Activated CD8-positive, alpha-beta memory T cell treated with anti-CD3 and anti-CD28 coated beads, Interleukin-2, amount 50 U/mL, for 4 hours (primary cell): ENCODE measurements at regions not wholly inside any gene's neighbourhood (a gene's known extent, or its start where the extent isn't known, plus 50 kb on each side); places are given as distances from the start of the nearest gene placed in this dataset.
A peak's percentile ranks its signal among the peaks of the same experiment; 100 is the strongest.

Experiments
- DNase-seq: peaks from one replicate; pipeline ENCODE4 v3.0.0-alpha.2; 2020

GRCh38 chr6:41429506-41430504 is 94.4 kb downstream of the NCR2 start:
- no peak for DNase-seq

- DNase-seq: no peak
Measured at GRCh38 chr6:41430875-41431274, 95.5 kb downstream of the NCR2 start.

GRCh38 chr6:41432280-41432679 is 96.9 kb downstream of the NCR2 start:
- no peak for DNase-seq

DNA sequence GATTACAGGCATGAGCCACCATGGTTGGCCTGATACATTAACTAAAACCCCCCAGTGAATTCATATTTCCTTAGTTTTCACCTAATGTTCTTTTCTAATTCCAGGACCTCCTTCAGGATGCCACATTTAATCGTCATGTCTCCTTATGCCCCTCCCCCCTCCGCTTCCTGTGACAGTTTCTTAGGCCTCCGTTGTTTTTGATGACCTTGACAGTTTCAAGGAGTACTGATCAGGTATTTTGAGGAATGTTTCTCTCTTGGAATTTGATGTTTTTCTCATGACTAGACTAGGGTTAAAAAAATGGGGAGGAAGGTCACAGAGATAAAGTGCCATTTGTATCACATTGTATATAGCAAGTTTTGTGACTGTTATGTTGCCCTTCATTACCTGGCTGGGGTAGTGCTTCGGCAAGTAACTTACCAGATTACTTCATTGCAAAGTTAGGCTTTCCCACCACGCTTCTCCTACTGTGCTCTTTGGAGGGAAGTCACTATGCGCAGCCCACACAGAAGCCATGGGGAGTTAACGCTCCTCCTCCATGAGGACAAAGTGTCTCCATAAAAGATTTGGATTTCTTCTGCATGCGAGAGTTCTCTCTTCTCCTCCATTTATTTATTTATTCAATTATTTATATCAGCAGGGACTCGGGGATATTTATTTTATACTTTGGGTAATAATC is 99.5 kb downstream of the NCR2 start:
- no peak for DNase-seq

DNA sequence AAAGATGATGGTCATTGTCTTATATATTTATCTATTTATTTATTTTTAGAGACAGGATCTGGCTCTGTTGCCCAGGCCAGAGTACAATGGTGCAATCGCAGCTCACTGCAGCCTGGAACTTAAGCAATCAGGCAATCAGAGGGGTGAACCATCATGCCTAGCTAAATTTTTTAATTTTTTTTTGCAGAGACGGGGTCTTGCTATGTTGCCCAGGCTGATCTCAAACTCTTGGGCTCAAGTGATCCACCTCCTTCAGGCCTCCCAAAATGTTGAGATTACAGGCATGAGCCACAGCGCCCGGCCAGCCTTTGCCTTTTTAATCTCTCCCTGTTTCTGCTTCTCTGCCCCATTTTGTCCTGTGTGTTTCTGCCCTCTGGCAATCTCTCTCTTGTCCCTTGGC is 102.2 kb downstream of the NCR2 start:
- no peak for DNase-seq

- no peak for DNase-seq
Measured at GRCh38 chr6:41438746-41439145, 103.3 kb downstream of the NCR2 start.

GRCh38 chr6:41439524-41440418 is 104.4 kb downstream of the NCR2 start:
- DNase-seq: no peak

- DNase-seq: no peak
Measured at GRCh38 chr6:41440958-41441357, 105.2 kb upstream of the FOXP4 start.

DNA sequence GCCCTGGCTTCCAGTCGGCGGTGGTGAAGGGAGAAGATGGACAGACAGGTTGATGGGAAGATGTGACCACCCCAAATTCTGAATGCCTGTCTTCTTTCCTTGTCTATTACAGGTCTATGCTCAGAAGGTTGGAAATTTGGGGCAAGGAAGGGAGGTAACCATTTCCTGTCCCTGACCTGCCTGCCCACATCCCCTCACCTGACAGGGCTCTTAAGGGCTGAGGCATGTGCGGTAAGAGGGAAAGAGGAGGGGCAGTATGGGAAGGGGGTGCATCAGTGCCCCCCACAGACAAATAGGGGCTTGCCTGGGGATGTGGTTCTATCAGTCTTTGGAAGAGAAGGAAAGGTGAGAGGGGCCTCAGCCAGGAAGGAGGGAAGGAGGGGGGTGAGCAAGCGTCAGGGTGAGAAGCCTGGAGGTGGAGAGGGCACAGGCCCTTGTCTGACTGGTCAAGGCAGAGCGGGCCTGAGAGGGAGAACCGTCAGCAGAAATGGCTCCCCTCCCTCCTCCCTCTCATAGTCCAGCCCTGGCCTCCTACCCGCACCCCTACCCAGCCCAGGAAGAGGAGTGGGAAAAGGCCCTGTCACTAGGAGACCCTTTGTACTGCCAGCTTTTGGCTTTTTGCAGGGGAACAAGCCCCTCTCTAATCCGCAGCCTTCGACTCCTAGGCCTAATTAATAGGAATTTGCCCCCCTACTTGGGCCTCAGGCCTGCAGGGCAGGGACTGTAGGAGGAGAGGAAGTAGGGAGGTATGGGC is 104.4 kb upstream of the FOXP4 start:
- no peak for DNase-seq

GRCh38 chr6:41442352-41442672 is 103.9 kb upstream of the FOXP4 start:
- DNase-seq: no peak

DNA sequence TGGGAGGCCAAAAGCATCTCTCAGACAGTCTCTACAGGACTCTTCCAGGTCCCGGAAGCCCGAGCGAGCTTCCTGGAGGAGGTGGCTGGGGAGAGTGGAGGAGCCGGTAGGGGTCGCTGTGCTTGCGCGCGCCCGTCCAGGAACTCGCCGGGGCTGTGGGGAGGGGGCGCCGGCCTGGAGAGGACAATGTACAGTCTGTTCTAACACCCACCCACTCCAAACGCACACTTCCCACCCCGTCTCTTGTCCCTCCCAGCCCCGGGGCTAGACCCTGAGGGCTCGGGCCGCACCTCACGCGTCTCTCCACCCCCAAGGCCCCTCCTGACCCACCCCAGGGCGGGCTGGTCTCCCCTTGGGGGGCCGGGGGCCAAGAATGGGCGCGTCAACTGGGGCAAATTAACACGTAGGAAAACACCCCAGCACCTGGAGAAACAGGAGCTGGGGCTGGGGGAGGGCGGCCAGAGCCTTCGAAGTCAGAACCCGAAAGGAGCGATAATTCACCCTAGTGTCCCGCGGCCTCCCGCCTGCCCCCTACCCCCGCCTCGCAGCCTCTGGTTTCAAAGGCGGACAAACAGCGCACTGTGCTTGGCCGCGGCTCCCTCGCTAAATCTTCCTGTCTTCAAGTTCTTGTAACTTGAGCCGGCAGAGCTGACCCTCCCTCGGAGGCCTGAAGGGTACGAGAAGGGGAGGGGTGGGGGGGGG is 103.2 kb upstream of the FOXP4 start:
- peak; percentile 26 for DNase-seq

- DNase-seq: no peak
Measured at GRCh38 chr6:41443616-41444525, 102.3 kb upstream of the FOXP4 start.

DNA sequence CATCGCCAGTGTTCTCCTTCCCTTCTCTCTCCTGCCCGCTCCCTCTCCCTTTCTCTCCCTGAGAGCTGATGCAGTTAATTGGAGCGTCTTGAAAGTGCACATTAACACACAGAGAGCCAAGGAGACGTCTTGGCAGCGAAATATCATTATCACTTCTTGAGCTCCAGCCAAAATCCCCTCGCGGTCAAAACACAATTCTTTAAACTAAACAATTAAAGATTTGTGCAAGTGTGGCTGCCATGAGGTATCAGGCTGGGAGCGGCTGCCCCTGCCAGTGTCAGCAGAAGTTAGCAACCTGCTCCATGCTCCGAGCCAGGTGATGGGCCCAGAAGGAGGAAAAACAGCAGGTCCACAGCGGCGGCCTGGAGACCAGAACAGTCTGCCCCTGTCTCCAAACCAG is 100.9 kb upstream of the FOXP4 start:
- no peak for DNase-seq

DNA sequence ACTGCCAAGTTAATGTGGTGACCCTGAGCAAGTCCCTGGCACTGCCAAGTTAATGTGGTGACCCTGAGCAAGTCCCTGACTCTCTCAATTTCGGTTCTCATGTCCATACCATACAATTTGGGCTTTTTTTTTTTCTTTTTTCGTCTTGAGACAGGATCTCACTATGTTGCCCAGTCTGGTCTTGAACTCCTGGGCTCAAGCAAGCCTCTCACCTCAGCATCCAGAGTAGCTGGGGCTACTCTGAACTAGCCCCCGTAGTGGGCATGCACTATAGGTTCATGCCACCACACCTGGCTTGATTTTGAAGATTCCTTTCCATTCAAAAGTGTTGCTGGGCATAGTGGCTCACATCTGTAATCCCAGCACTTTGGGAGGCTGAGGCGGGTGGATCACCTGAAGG is 100.0 kb upstream of the FOXP4 start:
- DNase-seq: no peak

- DNase-seq: no peak
Measured at GRCh38 chr6:41446907-41447545, 99.2 kb upstream of the FOXP4 start.

- DNase-seq: no peak
Measured at GRCh38 chr6:41448256-41448655, 97.9 kb upstream of the FOXP4 start.

GRCh38 chr6:41449399-41450245 is 96.6 kb upstream of the FOXP4 start:
- no peak for DNase-seq

GRCh38 chr6:41450581-41450980 is 95.6 kb upstream of the FOXP4 start:
- no peak for DNase-seq

DNA sequence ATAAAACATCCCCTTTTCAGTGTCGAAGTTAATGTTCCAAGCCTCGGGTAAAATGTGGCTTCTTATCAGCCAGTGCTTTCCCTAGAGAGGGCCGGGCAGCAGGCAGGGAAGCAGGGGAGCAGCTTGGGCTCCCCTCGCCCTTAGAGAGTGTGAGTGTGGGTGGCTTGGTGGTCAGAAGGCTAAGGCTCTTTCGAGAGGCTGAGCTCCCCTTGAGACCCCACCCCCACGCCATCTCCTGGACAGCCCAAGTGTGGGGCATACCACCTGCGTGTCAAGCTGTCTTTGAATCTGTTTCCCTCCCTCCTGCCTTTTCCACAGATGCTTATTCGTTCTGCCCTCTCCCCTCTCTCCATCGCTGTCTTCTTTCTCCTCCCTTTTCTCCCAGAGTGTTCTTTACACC is 95.1 kb upstream of the FOXP4 start:
- no peak for DNase-seq
